Neural crest cell (in vitro differentiated cells): ENCODE measurements at regions not wholly inside any gene's neighbourhood (a gene's known extent, or its start where the extent isn't known, plus 50 kb on each side); places are given as distances from the start of the nearest gene placed in this dataset.

Experiments
- DNase-seq: peaks from one replicate; pipeline ENCODE4 v3.0.0; 2021; ENCODE audit warnings: low read depth, mixed read lengths, low spot score
- H3K27ac Mint-ChIP-seq: one replicate; pipeline ENCODE4 v1.8.0; 2021; ENCODE audit warnings: mild to moderate bottlenecking, mixed read lengths; ENCODE audit not compliant: unreplicated experiment
- H3K27me3 Mint-ChIP-seq: 2 replicates; pipeline ENCODE4 v1.8.0; 2021; ENCODE audit warnings: low read depth, mild to moderate bottlenecking, mixed read lengths
- H3K36me3 Mint-ChIP-seq: 2 replicates; pipeline ENCODE4 v1.8.0; 2021; ENCODE audit warnings: low read depth, mild to moderate bottlenecking, mixed read lengths
- H3K4me1 Mint-ChIP-seq: 2 replicates; pipeline ENCODE4 v1.8.0; 2021; ENCODE audit warnings: mixed read lengths
- H3K4me3 Mint-ChIP-seq: one replicate; pipeline ENCODE4 v1.8.0; 2021; ENCODE audit warnings: mild to moderate bottlenecking, mixed read lengths
- H3K9me3 Mint-ChIP-seq: 2 replicates; pipeline ENCODE4 v1.8.0; 2021; ENCODE audit warnings: mixed read lengths
- TF ChIP-seq, protein P1 (sequence below): fragments of 200-600 bp; sonication (generic); conservative IDR thresholded peaks from 2 replicates; pipeline ENCODE4 v1.5.0; 2021; ENCODE audit warnings: antibody characterized with exemption, mild to moderate bottlenecking

DNA sequence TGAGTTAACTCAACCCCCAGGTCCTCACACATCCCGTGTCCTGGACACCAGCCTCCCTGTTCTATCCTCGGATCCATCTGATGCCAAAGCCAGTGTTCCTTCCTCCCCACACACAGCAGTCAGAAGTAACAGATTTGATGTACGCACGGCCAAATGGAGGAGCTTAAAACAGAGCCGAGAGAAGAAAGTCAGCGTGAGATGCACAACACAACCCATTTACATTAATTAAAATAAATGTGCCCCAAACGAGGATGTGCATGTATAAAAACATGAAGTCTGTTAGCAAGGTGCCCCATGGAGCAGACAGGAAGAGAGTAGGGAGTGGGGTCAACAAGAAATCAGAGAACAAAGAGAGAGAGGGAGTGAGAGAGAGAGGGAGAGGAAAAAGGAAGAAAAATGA lies 191.2 kb downstream of the HAUS1 start:
- TF ChIP-seq, protein P1, sequence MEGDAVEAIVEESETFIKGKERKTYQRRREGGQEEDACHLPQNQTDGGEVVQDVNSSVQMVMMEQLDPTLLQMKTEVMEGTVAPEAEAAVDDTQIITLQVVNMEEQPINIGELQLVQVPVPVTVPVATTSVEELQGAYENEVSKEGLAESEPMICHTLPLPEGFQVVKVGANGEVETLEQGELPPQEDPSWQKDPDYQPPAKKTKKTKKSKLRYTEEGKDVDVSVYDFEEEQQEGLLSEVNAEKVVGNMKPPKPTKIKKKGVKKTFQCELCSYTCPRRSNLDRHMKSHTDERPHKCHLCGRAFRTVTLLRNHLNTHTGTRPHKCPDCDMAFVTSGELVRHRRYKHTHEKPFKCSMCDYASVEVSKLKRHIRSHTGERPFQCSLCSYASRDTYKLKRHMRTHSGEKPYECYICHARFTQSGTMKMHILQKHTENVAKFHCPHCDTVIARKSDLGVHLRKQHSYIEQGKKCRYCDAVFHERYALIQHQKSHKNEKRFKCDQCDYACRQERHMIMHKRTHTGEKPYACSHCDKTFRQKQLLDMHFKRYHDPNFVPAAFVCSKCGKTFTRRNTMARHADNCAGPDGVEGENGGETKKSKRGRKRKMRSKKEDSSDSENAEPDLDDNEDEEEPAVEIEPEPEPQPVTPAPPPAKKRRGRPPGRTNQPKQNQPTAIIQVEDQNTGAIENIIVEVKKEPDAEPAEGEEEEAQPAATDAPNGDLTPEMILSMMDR: no peak
- Mint-ChIP-seq H3K36me3 (no peaks in the 10 kb centered on the region), H3K9me3 (no peaks in the 10 kb centered on the region), H3K27ac (peak overlapping the region; percentile 64), H3K4me1 (peaks cover 13% of the 10 kb centered on the region), H3K27me3 (peaks cover 12% of the 10 kb centered on the region), H3K4me3 (no peak overlapping the region)
- DNase-seq: no peak

DNA sequence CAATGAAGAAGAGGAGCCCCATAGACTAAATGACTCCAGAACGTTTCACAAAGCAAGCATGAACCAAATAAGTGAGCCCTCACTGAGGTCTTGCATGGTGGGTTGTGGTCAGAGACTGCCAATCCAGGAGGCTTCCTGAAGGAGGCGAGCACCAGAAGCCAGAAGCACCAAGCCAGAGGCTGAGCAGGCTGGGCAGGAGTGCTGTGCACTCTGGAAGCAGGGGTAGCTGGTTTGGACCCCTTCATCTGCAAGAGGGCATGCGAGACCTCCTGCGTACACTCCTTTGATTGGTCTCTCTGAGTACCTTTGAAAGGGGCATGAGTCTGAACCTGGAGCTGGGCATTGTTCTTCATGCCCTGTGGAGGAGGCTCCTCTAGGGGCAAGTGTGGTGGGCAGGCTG lies 192.5 kb downstream of the HAUS1 start:
- H3K36me3 Mint-ChIP-seq: no peaks in the 10 kb centered on the region
- no peak for DNase-seq
- H3K27me3 Mint-ChIP-seq: peaks cover 21% of the 10 kb centered on the region
- no peaks in the 10 kb centered on the region for H3K9me3 Mint-ChIP-seq
- H3K4me1 Mint-ChIP-seq: peaks cover 16% of the 10 kb centered on the region
- TF ChIP-seq, protein P1: no peak
- no peak overlapping the region for H3K4me3 Mint-ChIP-seq
- H3K27ac Mint-ChIP-seq: no peak overlapping the region

DNA sequence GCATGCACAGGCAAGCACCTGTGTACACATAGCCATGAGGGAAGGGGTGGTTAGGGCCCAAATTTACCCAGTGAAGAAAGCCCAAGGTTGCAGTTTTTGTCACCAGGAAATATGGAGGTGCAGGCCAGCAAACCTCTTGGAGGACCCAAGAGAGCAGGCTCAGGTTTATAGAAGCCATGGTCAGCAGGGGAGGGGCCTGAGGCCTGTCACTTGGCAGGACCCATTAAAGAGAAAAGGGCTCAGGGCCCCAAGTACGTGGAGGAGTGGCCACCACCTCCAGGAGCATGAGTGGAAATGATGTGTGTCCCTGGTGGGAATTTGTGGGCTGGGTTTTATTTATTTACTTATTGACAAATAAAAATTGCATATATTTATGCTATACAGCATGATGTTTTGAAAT lies 192.9 kb downstream of the HAUS1 start:
- H3K27ac Mint-ChIP-seq: no peak overlapping the region
- no peak overlapping the region for H3K4me3 Mint-ChIP-seq
- H3K27me3 Mint-ChIP-seq: peaks cover 25% of the 10 kb centered on the region
- TF ChIP-seq, protein P1: no peak
- no peaks in the 10 kb centered on the region for H3K9me3 Mint-ChIP-seq
- DNase-seq: no peak
- no peaks in the 10 kb centered on the region for H3K36me3 Mint-ChIP-seq
- H3K4me1 Mint-ChIP-seq: peaks cover 19% of the 10 kb centered on the region

DNA sequence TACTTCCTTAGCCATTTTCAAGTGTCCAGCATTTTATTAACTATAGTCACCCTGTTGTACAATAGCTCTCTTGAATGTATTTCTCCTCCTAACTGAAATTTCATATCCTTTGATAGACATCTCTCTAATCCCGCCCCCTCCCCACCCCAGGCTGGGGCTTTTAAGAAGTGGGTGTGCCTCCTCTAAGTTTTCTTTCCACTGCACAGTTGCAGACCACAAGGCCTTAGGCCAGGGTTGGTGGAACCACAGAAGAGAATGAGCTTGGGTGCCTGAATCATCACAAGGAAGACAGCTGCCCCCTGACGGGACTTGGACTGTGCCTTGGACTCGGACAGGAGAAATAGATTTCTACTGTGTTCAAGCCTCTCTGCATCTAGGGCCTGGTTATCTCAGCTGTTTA lies 193.4 kb downstream of the HAUS1 start:
- H3K4me3 Mint-ChIP-seq: no peak overlapping the region
- DNase-seq: no peak
- TF ChIP-seq, protein P1: no peak
- no peak overlapping the region for H3K27ac Mint-ChIP-seq
- peaks cover 23% of the 10 kb centered on the region for H3K4me1 Mint-ChIP-seq
- peaks cover 28% of the 10 kb centered on the region for H3K27me3 Mint-ChIP-seq
- H3K36me3 Mint-ChIP-seq: no peaks in the 10 kb centered on the region
- H3K9me3 Mint-ChIP-seq: no peaks in the 10 kb centered on the region

DNA sequence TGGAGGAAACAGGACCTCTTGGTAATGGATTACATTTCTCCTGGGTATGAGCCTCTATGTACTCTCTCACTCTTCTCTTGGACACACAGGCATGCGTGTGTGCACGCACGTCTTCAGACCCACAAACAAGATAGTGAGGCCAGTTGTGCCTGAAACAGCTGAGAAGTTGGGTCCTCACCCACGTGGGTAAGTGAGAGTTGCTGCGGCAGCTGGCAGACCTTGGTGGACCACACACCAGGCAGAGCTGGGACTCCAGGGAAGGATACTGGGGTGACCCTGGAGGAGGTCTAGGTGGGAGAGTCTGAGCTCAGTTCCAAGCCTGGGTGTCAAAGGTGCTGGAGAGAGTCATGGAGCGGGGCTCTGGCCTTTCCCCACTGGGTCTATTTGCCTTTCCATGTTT lies 194.3 kb downstream of the HAUS1 start:
- TF ChIP-seq, protein P1: no peak
- Mint-ChIP-seq H3K4me3 (no peak overlapping the region), H3K4me1 (peaks cover 29% of the 10 kb centered on the region), H3K27ac (no peak overlapping the region), H3K27me3 (peaks cover 31% of the 10 kb centered on the region), H3K9me3 (no peaks in the 10 kb centered on the region), H3K36me3 (no peaks in the 10 kb centered on the region)
- no peak for DNase-seq
